Smooth muscle cell (in vitro differentiated cells): ENCODE measurements at regions not wholly inside any gene's neighbourhood (a gene's known extent, or its start where the extent isn't known, plus 50 kb on each side); places are given as distances from the start of the nearest gene placed in this dataset.

ENCODE experiments used
- DNase-seq: peaks from one replicate; lab custom pipeline; 2025; ENCODE audit not compliant: unreplicated experiment; lab: John Stamatoyannopoulos, UW
- H2AFZ ChIP-seq: fragments of 200-600 bp; sonication (generic); 2 replicates; pipeline ENCODE4 v1.6.0; 2016; ENCODE audit warnings: antibody characterized with exemption, low read depth, mild to moderate bottlenecking
- H3F3A ChIP-seq: fragments of 200-600 bp; sonication (generic); 2 replicates; pipeline ENCODE4 v1.6.0; 2017; ENCODE audit warnings: antibody characterized with exemption, low read depth
- H3K27ac ChIP-seq: fragments of 200-600 bp; sonication (generic); 2 replicates; pipeline ENCODE4 v1.5.1; 2016; ENCODE audit warnings: low read depth, mild to moderate bottlenecking
- H3K27me3 ChIP-seq: fragments of 200-600 bp; sonication (generic); 2 replicates; pipeline ENCODE4 v1.6.1; 2016; ENCODE audit warnings: low read depth, mild to moderate bottlenecking
- H3K36me3 ChIP-seq: fragments of 200-600 bp; sonication (generic); 2 replicates; pipeline ENCODE4 v1.5.1; 2016; ENCODE audit warnings: low read depth
- H3K4me1 ChIP-seq: fragments of 200-600 bp; sonication (generic); 2 replicates; pipeline ENCODE4 v1.5.1; 2016; ENCODE audit warnings: low read depth
- H3K4me2 ChIP-seq: fragments of 200-600 bp; sonication (generic); 2 replicates; pipeline ENCODE4 v1.6.0; 2016; ENCODE audit warnings: mild to moderate bottlenecking
- H3K4me3 ChIP-seq: fragments of 200-600 bp; sonication (generic); 2 replicates; pipeline ENCODE4 v1.5.1; 2016; ENCODE audit warnings: mild to moderate bottlenecking
- H3K79me2 ChIP-seq: fragments of 200-600 bp; sonication (generic); 2 replicates; pipeline ENCODE4 v1.6.0; 2016; ENCODE audit warnings: low read depth, mild to moderate bottlenecking
- H3K9ac ChIP-seq: fragments of 200-600 bp; sonication (generic); 2 replicates; pipeline ENCODE4 v1.6.0; 2016; ENCODE audit warnings: low read depth
- H3K9me3 ChIP-seq: fragments of 200-600 bp; sonication (generic); replicated peaks from 2 replicates; pipeline ENCODE4 v1.5.1; 2016; ENCODE audit warnings: low read depth
- H4K20me1 ChIP-seq: fragments of 200-600 bp; sonication (generic); 2 replicates; pipeline ENCODE4 v1.6.0; 2016; ENCODE audit warnings: low read depth
- CTCF ChIP-seq: fragments of 200-600 bp; sonication (generic); IDR thresholded peaks from 2 replicates; pipeline ENCODE4 v1.5.1; 2017; ENCODE audit warnings: borderline replicate concordance, mild to moderate bottlenecking, antibody characterized with exemption; ENCODE audit not compliant: insufficient read depth, poor library complexity, severe bottlenecking
- WGBS: methylation state at CpG from one replicate; pipeline ENCODE4 v1.1.7; 2016; ENCODE audit warnings: low lambda C conversion rate; 5-methylcytosine and 5-hydroxymethylcytosine counted together

DNA sequence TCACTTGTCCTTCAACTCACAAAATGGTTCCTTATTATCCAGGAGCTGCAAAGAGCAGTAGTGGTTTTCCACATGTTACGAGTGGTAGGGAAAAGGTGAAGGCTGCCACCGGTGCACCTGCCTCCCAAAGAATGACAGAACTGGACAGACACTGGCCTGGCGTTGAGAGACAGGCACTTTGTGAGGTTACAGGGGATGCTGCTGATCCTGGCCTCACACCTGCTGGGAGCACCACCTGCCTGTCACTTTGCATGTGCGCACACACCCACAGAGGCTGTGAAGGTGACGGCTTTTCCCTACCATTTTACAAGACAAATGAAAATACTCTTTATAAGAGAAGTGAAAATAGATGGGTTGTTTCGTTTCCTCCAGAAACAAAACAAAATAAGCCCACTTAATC is 175.3 kb upstream of the B3GAT1 start:
- Histone ChIP-seq H3K4me2 (no peak overlapping the region), H3K27ac (no peak overlapping the region), H3K9ac (no peak overlapping the region), H2AFZ (no peak overlapping the region), H3K4me1 (no peaks in the 10 kb centered on the region), H3K79me2 (no peaks in the 10 kb centered on the region), H3K36me3 (no peaks in the 10 kb centered on the region), H4K20me1 (no peaks in the 10 kb centered on the region), H3F3A (no peaks in the 10 kb centered on the region), H3K27me3 (peaks cover 42% of the 10 kb centered on the region), H3K4me3 (no peak overlapping the region), H3K9me3 (no peaks in the 10 kb centered on the region)
- WGBS: 75% methylated on average over 6 of the region's 6 CpGs
- TF ChIP-seq CTCF: no peak
- DNase-seq: no peak

GRCh38 chr11:134586726-134587125 is 174.7 kb upstream of the B3GAT1 start:
- H3K79me2 ChIP-seq: no peaks in the 10 kb centered on the region
- H3K27me3 ChIP-seq: peaks cover 42% of the 10 kb centered on the region
- no peak for DNase-seq
- H3K9ac ChIP-seq: no peak overlapping the region
- no peaks in the 10 kb centered on the region for H3F3A ChIP-seq
- no peaks in the 10 kb centered on the region for H3K9me3 ChIP-seq
- no peak overlapping the region for H2AFZ ChIP-seq
- H3K4me1 ChIP-seq: no peaks in the 10 kb centered on the region
- no peaks in the 10 kb centered on the region for H4K20me1 ChIP-seq
- H3K36me3 ChIP-seq: no peaks in the 10 kb centered on the region
- 87% methylated on average over 6 of the region's 6 CpGs for WGBS
- no peak overlapping the region for H3K4me2 ChIP-seq
- no peak overlapping the region for H3K27ac ChIP-seq
- H3K4me3 ChIP-seq: no peak overlapping the region
- no peak for TF ChIP-seq CTCF

DNA sequence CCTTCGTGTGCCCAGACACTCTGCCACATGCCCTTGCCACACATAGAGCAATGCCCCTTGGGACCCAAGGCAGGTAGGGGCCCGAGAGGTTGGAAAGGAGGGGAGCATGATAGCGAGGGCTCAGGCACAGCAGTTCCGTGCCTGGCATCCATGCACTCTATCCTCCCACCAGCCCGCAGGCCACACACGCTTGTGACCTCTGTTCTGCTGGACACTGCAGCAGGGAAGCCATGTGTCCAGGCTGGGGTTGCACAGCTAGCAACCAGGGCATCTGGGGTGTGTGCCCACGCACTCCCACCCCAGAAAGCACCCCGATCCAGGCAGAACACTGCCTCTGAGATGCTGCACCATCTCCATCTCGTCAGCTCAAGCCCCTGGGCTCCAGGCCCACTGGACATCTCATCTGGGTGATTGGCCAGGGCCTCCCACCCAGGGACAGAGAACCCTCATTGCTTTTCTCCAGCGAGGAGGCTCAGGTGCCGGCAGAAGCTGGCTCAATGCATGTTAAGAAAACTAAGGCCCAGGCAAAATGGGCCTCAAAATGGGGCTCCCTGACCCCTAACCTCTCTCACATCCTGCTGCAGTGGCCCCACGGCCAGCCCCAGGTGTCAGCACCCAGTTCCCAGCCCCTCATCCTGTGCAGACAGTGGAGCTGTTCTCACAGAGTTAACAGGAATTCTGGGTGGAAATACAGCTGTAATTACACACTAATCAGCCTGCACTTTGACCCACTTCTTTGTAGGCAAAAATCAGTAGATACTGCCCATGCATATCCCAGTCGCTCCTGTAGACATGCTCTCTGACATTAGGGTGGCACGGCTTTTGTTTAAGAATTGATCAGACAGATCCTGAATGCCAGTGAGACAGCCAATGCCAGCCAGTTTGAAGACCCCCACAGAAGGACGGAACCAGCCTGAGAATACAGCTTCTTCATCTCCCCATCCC is 173.9 kb upstream of the B3GAT1 start:
- Histone ChIP-seq H3K27ac (no peak overlapping the region), H3K4me1 (no peaks in the 10 kb centered on the region), H3K79me2 (no peaks in the 10 kb centered on the region), H2AFZ (no peak overlapping the region), H3K4me2 (no peak overlapping the region), H4K20me1 (no peaks in the 10 kb centered on the region), H3K4me3 (no peak overlapping the region), H3K9me3 (no peaks in the 10 kb centered on the region), H3K27me3 (peaks cover 38% of the 10 kb centered on the region), H3F3A (no peaks in the 10 kb centered on the region), H3K9ac (no peak overlapping the region), H3K36me3 (no peaks in the 10 kb centered on the region)
- no peak for TF ChIP-seq CTCF
- no peak for DNase-seq
- 87% methylated on average over 15 of the region's 15 CpGs for WGBS
